Right lobe of liver (tissue), 4 donors: ENCODE measurements at regions not wholly inside any gene's neighbourhood (a gene's known extent, or its start where the extent isn't known, plus 50 kb on each side); places are given as distances from the start of the nearest gene placed in this dataset.

Source experiments
- CTCF ChIP-seq, 4 donors: fragments of 200-600 bp in 3 of 4; fragments of 450-650 bp in 1 of 4; IDR thresholded peaks; one replicate each; pipeline versions ENCODE4 v1.5.1 to v1.8.0; 2016 to 2022; ENCODE audit warnings: antibody characterized with exemption in 4 of 4, mild to moderate bottlenecking in 2 of 4
- POLR2A ChIP-seq: fragments of 450-650 bp; IDR thresholded peaks from one replicate; pipeline ENCODE4 v1.6.1; 2017; ENCODE audit warnings: antibody characterized with exemption, mild to moderate bottlenecking
- donor health status: DM: no; HTN: no; CAD: no.
- donor health status: DM: no; HTN: no; CAD: no.
- donor health status: DM: no; HTN: yes; CAD: no.

DNA sequence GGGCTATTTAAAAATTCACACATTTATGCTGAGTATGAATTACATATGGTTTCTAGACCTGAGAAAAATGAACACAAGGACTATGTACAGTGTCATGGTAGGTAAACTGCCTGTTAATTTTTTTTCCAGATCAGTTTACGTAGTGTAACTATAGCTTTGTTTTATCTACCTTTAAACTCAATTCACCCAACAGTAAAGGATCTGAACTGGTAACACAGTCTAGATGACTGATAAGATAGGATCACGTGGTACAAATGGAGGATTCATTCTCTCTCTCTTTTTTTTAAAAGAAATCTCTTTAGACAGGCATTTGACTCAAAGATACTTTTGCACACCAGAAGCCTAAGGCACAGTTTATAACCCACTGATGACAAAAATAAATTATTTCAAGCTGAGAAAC is 130.8 kb upstream of the ATP2B1 start:
- TF ChIP-seq CTCF (IDR thresholded peaks at IDR 0.05) (no peak), POLR2A (no peak)
